ENCODE measurements at regions not wholly inside any gene's neighbourhood (a gene's known extent, or its start where the extent isn't known, plus 50 kb on each side); places are given as distances from the start of the nearest gene placed in this dataset.

- TF ChIP-seq CTCF (IDR thresholded peaks at IDR 0.05) = no peak
- TF ChIP-seq ZFX (IDR thresholded peaks at IDR 0.05; ENCODE audit: borderline replicate concordance) = no peak
Measured at GRCh38 chr3:76083992-76084391, 298.6 kb upstream of the ZNF717 start.
